C4-2B (cell line): ENCODE measurements at regions not wholly inside any gene's neighbourhood (a gene's known extent, or its start where the extent isn't known, plus 50 kb on each side); places are given as distances from the start of the nearest gene placed in this dataset.

Source experiments
- CTCF ChIP-seq: fragments of 450-650 bp; conservative IDR thresholded peaks from 2 replicates; pipeline ENCODE4 v1.5.1; 2017; ENCODE audit warnings: mild to moderate bottlenecking
- ZFX ChIP-seq: fragments of 450-650 bp; IDR thresholded peaks from 2 replicates; pipeline ENCODE4 v1.6.1; 2017

DNA sequence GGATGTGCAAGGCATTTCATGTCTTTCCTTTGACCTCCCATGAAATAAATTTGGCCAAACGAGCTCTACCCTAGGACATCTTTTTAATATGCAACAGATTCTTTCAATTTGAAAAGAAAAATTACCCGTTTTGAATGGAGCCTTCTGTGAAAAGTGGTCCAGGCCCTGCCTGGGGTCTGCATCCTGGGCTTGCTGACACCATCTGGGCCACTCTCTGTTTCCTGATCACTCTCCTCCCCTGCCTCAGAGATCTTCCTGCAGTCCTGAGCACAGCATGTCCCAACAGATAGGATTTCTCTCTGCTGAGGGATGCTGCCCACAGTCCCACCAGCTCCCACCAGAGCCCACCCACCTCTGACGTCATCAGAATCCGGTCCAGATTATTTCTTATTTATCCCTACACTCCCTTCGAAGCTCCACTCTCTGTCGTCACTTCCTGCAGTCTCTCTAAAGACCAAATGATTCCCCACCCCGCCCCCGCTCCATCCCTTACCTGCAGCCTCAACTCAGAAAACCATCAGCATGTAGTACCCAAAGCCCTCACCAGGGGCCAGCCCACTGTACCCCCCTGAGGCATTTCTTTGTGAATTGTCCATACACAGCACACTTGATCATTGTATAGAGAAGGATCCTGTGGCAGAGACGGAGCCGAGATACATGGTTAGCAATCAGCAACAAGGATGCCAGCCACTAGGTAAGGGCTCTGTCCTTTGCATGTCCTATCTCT is 192.1 kb upstream of the MGMT start:
- TF ChIP-seq CTCF (no peak; the same call in 1 of the 2 replicates), ZFX (no peak)
